ENCODE measurements at regions not wholly inside any gene's neighbourhood (a gene's known extent, or its start where the extent isn't known, plus 50 kb on each side); places are given as distances from the start of the nearest gene placed in this dataset.

GRCh38 chr1:222421380-222421779, 126.5 kb downstream of the HHIPL2 start:
- TF ChIP-seq CTCF (conservative IDR thresholded peaks at IDR 0.05): no peak
- no peak for TF ChIP-seq ZFX (IDR thresholded peaks at IDR 0.05)

All from C4-2B (cell line).